ENCODE measurements at regions not wholly inside any gene's neighbourhood (a gene's known extent, or its start where the extent isn't known, plus 50 kb on each side); places are given as distances from the start of the nearest gene placed in this dataset.

GRCh38 chr5:71830681-71831539, 111.8 kb downstream of the CARTPT start:
- no peaks in the 10 kb centered on the region for H3K36me3 ChIP-seq
- DNase-seq (ENCODE audit: low spot score): peak; percentile 80
- peak overlapping the region; percentile 27 for H3K4me3 ChIP-seq
- peak; percentile 89 for ATAC-seq (ENCODE audit: insufficient number of reproducible peaks, low FRiP score, low read depth)
- H3K27ac ChIP-seq: peak overlapping the region; percentile 63 to 76
- no peak for TF ChIP-seq CTCF (IDR thresholded peaks at IDR 0.05)
- peaks cover 7 to 43% of the 10 kb centered on the region in 2 donors for H3K4me1 ChIP-seq (ENCODE audit: control insufficient read depth in 1 of 2, low read depth in 2 of 2)
- peaks cover 6% of the 10 kb centered on the region for H3K9me3 ChIP-seq
- no peaks in the 10 kb centered on the region for H3K27me3 ChIP-seq (replicated peaks; ENCODE audit: insufficient read depth)

GRCh38 chr5:71832812-71833715, 114.0 kb downstream of the CARTPT start:
- no peak for ATAC-seq (ENCODE audit: insufficient number of reproducible peaks, low FRiP score, low read depth)
- no peak for DNase-seq (ENCODE audit: low spot score)
- Histone ChIP-seq H3K36me3 (no peaks in the 10 kb centered on the region), H3K27ac (no peak overlapping the region), H3K4me1 (ENCODE audit: control insufficient read depth in 1 of 2, low read depth in 2 of 2) (peaks cover 7 to 56% of the 10 kb centered on the region in 2 donors), H3K4me3 (no peak overlapping the region), H3K9me3 (no peaks in the 10 kb centered on the region), H3K27me3 (replicated peaks; ENCODE audit: insufficient read depth) (no peaks in the 10 kb centered on the region)
- no peak for TF ChIP-seq CTCF (IDR thresholded peaks at IDR 0.05)

- Histone ChIP-seq H3K9me3 (no peaks in the 10 kb centered on the region), H3K4me3 (no peak overlapping the region), H3K36me3 (no peaks in the 10 kb centered on the region), H3K27me3 (replicated peaks; ENCODE audit: insufficient read depth) (no peaks in the 10 kb centered on the region), H3K4me1 (ENCODE audit: control insufficient read depth in 1 of 2, low read depth in 2 of 2) (peaks cover 7 to 45% of the 10 kb centered on the region in 2 donors), H3K27ac (no peak overlapping the region)
- TF ChIP-seq CTCF (IDR thresholded peaks at IDR 0.05): no peak
- ATAC-seq (ENCODE audit: insufficient number of reproducible peaks, low FRiP score, low read depth): no peak
- DNase-seq (ENCODE audit: low spot score): no peak
Measured at GRCh38 chr5:71834601-71835000, 115.5 kb downstream of the CARTPT start.

GRCh38 chr5:71836084-71836483, 117.0 kb downstream of the CARTPT start:
- Histone ChIP-seq H3K4me3 (no peak overlapping the region), H3K27ac (no peak overlapping the region), H3K4me1 (ENCODE audit: control insufficient read depth in 1 of 2, low read depth in 2 of 2) (peaks cover 0 to 30% of the 10 kb centered on the region in 2 donors), H3K9me3 (peaks cover 3% of the 10 kb centered on the region), H3K36me3 (no peaks in the 10 kb centered on the region), H3K27me3 (replicated peaks; ENCODE audit: insufficient read depth) (no peaks in the 10 kb centered on the region)
- ATAC-seq (ENCODE audit: insufficient number of reproducible peaks, low FRiP score, low read depth) (no peak), DNase-seq (ENCODE audit: low spot score) (no peak)
- TF ChIP-seq CTCF (IDR thresholded peaks at IDR 0.05): no peak

GRCh38 chr5:71836559-71837112, 117.6 kb downstream of the CARTPT start:
- no peak overlapping the region for H3K4me3 ChIP-seq
- H3K27me3 ChIP-seq (replicated peaks; ENCODE audit: insufficient read depth): no peaks in the 10 kb centered on the region
- peaks cover 0 to 24% of the 10 kb centered on the region in 2 donors for H3K4me1 ChIP-seq (ENCODE audit: control insufficient read depth in 1 of 2, low read depth in 2 of 2)
- H3K27ac ChIP-seq: peak overlapping the region in 1 of 2 donors; percentile 40
- H3K36me3 ChIP-seq: no peaks in the 10 kb centered on the region
- no peak for TF ChIP-seq CTCF (IDR thresholded peaks at IDR 0.05)
- ATAC-seq (ENCODE audit: insufficient number of reproducible peaks, low FRiP score, low read depth): no peak
- DNase-seq (ENCODE audit: low spot score): no peak
- peaks cover 8% of the 10 kb centered on the region for H3K9me3 ChIP-seq
